Stimulated activated CD8-positive, alpha-beta memory T cell treated with anti-CD3 and anti-CD28 coated beads, Interleukin-2, amount 100 ng/mL, for 48 hours (primary cell): ENCODE measurements at regions not wholly inside any gene's neighbourhood (a gene's known extent, or its start where the extent isn't known, plus 50 kb on each side); places are given as distances from the start of the nearest gene placed in this dataset.
"Not testable (repeated sequence)": the region's sequence is repeated elsewhere in the genome, so short reads cannot be mapped to it uniquely, and the experiment has no call there.

ENCODE experiments used
- DNase-seq, 2 donors: peaks; one replicate each; pipeline ENCODE4 v3.0.0-alpha.2; 2020; ENCODE audit warnings: low read depth in 2 of 2

GRCh38 chr1:60818969-60819701 lies 263.2 kb upstream of the NFIA start:
- DNase-seq = no peak

DNA sequence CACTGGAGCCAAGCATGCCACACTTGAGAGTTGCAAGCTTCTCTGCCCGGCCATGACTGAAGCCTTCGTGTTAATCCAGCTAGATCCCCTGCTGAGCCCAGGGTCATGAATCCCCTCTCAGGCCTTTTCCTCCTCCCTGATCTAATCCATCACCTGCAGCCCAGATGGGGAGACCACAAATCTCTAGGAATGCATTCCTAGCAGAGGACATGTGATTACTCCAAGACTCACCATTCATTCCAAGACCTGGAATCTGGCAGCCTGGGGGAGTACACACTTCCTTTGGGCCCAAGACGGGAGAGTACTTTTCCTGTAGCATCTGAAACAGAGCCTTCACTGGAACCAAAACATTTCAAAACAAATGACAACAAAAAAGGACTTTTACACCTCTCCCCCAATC lies 269.3 kb upstream of the NFIA start:
- no peak for DNase-seq

DNA sequence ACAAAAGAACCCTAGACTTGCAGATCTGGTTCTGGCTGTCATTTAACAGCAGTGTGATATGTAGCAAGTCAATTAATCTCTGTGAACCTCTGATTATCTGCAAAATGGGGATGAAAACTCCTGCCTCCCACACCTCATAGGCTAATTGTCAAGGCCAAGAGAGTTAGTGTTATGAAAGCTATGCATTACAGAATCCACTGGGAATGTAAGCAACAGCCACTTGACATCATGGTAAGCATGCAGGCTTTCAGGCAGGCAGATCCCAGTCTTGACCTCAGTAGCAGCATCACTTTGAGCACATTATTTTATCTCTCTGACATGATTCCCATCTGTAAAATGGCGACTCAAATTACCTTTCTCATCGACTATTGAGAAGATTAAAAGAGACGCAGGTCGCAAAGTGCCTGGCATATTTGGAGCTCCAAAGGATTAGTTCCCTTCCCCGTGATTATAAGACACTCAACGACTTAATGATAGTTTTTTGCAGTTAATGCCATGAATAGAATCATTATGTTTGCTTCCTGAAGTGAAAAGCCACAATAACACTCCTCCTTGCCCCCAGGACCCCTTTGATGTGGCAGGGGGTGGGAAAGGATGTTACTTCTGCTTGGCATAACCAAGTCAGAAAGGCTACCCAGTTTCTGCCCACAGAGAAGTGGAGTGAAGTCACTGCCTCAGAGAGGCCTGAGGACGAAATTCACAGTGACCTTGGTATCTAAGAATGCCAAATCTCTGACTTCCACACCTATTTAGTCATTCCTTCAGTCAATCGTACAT lies 273.0 kb upstream of the NFIA start:
- no peak for DNase-seq

DNA sequence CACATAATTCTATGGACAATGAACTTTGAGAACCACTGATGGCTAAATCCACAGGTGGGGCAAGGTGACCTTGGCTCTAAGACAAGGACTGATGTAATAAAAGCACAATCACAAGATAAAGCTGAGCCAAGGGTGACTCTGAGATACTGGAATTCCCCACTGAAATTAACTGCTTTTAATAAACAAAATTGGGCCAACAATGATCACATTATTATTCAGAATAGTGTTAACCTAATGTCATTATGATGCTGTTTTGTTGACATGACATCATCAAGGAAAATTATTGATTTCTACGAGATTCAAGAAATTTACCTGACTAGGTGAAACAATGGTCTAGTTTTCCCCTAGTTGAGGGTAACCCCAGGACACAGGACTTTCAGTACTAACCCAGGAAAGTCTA lies 273.7 kb upstream of the NFIA start:
- DNase-seq = no peak

- no peak for DNase-seq
Observed at GRCh38 chr1:60802884-60803283, 279.5 kb upstream of the NFIA start.

GRCh38 chr1:60797351-60797750 lies 285.0 kb upstream of the NFIA start:
- no peak for DNase-seq

DNA sequence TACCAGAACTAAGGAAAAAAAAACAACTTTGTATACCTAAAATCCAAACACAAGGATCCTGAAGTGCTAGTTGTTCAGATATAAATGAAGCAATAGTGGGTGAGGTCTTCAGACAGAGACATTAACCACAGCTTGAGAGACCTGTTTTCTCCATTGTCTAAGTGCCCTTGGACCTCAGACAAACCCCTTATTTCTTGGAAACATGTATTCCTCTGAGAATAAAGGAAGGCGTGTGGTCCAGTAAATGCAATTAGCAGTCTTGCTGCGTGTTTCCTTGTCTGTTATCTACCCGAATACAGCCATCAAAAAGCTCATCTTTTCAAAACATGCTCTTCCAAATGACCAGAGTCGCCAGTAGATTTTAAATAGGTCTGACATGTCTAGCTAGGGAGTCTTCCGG lies 291.1 kb upstream of the NFIA start:
- no peak for DNase-seq

DNA sequence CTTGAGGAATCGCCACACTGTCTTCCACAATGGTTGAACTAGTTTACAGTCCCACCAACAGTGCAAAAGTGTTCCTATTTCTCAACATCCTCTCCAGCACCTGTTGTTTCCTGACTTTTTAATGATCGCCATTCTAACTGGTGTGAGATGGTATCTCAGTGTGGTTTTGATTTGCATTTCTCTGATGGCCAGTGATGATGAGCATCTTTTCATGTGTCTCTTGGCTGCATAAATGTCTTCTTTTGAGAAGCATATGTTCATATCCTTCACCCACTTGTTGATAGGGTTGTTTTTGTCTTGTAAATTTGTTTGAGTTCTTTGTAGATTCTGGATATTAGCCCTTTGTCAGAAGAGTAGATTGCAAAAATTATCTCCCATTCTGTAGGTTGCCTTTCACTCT lies 309.3 kb upstream of the NFIA start:
- not testable (repeated sequence) for DNase-seq

DNA sequence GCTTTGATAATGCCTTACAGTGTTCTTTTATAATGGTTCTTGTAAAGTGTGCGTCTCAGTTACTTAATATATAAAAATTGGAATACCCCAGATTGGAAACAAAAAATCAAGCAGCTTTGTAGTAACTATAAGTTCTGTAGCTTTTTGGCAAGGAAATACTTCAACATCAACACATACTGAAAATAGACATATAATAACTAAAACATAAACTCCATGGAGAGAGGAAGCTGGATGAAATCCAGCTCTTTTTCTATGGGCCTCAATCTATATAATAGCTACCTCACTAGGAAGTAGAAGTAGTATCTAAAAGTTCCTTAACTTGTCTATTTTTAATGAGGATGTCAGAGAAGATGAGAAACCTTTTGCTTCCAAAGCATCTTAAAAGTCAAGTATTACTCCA lies 313.3 kb upstream of the NFIA start:
- no peak for DNase-seq

GRCh38 chr1:60765204-60765603 lies 317.2 kb upstream of the NFIA start:
- DNase-seq = no peak

DNA sequence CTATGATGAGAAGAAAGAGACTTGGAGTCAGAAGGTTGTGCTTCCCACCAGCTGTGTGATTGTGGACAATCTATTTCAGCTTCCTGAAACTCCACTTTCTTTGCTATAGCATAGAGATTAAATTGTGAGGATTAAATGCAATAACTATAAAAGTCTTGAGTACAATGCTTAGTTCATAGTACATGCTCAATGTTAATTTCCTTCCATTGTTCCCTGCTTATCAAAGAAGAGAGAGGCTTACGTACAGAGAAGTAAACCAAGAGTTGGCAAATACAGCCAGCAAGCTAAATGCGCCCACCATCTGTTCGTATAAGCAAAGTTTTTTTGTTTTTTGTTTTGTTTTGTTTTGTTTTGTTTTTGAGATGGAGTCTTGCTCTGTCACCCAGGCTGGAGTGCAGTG lies 317.9 kb upstream of the NFIA start:
- DNase-seq = no peak

GRCh38 chr1:60763741-60764140 lies 318.6 kb upstream of the NFIA start:
- DNase-seq = no peak

DNA sequence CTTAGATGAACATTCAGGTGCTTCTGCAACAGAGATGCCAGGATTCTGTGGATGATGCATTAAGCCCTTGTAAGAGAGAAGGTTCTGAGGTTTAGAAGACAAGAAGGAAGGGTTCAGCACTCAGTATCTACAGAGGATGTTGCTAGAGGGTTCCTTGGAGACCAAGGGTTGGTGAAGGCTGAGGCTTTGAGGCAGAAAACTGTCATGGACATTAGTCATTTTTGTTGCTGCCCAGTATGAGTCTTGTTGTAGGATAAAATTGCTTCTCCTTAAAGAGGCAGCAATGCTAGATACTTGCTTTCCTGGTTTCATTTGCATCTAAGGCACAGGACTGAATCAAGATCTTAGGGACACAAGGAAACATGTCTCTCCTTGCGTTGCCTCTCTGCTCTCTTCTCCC lies 319.4 kb upstream of the NFIA start:
- DNase-seq = no peak

DNA sequence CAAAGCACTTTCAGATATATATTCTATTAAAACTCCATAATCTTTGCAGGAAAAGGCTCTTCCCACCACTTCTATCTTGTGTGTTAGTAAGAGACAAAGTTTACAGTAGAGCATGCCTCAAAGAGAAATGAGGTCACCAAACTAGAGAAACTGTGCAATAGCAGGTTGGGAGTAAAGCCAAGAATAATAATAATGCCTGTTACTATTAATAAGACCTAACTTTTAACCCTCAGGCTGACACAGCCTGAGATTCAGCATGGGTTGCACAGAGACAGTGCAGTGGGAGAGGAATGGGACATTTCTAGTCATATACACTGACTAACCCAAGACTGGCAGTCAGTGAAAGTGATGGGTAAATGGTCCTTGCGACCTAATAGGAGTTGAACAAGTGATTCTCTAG lies 320.2 kb upstream of the NFIA start:
- no peak for DNase-seq

GRCh38 chr1:60759291-60759690 lies 323.1 kb upstream of the NFIA start:
- no peak for DNase-seq

DNA sequence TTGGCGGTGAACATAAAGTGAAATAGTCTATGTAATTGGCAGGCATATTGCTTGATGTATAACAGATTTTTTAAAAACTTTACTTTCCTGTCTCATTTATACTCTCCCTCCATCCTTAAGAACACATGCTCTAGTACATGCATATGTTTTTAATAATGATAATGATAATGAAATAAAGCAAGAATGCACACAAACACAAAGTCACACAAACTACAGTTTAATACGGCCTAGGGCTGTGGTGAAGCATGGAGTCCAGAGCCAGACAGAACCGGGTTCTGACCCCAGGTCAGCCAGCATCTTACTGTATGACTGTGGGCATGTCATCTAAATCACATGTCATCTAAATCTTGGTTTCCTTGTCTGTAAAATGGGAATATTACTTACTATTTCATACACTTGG lies 324.9 kb upstream of the NFIA start:
- no peak for DNase-seq

DNA sequence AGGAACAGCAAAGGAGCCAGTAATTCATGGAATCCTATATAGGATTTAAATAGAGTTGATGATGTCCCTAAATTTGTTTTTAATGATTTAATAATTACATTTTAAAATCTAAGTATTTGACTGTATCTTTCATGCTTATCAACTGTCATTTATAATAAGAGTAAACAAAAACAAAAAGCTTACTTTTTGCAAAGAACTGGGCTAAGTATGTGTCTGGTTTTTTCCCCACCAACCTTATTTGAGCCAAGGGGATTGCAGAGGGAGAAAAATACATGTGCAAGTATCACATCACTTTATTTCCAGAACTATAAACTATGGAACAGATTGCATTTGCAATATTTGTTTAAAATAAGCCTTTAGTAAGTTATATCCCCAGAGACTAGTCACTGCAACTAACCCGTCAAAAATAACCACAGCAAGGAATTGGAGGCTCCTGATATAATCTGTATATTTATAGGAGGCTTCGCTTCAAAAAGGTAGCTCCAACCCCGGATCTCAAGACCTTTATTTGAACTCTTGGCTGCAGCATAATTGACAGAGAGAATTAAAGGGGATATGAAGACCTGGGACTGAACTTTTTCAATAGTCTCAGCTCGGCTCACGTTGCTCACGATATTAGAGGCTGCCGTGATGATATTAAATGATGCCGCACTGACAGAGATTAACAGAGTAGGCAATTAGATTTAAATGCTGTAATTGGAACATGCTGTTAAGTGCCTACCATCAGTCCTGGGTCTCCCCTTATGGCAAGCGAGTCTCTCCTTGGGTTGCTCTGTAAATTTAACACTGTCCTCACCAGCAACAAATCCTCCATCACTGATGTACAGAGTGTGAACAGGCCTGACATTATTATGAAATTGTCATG lies 329.1 kb upstream of the NFIA start:
- no peak for DNase-seq

DNA sequence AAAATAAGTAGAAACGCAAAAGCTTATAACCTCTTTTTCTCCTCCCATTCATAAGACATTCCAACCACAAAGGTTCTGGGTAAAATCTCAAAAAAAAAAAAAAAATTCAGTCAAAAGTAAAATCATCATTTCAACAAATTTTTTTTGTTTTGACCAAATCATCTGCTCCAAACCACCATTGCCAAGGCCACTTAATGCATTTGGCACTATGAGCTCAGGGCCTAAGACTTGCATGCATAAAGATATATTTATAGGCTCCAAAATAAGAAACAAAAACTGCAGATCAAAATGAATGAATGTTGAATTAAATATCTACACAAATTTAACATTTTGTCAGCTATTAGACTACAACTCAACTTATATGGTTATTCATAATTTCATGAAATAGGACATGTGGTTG lies 331.1 kb upstream of the NFIA start:
- DNase-seq = no peak

- DNase-seq = no peak
Observed at GRCh38 chr1:60747353-60747752, 335.0 kb upstream of the NFIA start.

GRCh38 chr1:60746278-60746791 lies 336.0 kb upstream of the NFIA start:
- DNase-seq = no peak

DNA sequence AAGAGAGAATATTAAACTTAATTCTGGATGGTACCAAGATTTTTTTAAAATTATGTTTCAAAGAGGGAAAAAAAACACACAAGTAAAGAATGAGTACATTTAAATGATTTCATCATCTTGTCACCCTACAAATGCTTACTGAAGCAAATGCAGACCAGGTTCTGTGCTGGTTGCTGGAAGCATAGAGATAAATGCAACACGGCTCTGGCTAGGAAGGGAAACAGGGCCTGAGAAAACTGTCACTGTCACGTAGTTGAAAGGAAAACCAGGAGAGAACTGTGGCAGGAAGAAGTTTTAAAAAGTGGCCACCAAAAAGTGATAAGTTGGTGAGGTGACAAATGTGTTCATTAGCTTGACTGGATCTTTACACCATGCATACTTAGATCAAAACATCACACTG lies 336.9 kb upstream of the NFIA start:
- DNase-seq = no peak

DNA sequence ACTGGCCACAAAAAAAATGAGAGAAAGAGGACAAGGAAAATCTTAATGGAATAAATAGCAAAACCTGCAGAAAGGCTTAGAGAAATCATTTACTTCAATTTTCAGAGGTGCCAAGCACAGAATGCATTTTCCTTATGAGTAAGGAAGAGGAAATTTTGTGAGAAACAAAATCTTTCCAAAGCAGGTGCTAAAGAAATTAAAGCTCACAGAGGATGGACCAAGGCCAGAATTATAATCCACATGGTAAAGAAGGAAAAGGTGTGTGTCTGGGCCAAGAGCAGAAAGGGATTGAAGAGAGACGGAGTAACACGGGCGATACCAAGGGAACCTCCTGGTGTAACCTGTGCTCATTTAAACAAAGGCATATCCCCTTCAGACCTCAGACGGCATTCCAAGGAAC lies 340.0 kb upstream of the NFIA start:
- DNase-seq = no peak
